SK-N-SH (cell line): ENCODE measurements at regions not wholly inside any gene's neighbourhood (a gene's known extent, or its start where the extent isn't known, plus 50 kb on each side); places are given as distances from the start of the nearest gene placed in this dataset.

Experiments
- CTCF ChIP-seq: fragments of 200-600 bp; sonication (generic); IDR thresholded peaks from 2 replicates; pipeline ENCODE4 v1.6.1; 2017; ENCODE audit warnings: antibody characterized with exemption, mild to moderate bottlenecking, moderate library complexity
- EZH2phosphoT487 ChIP-seq: fragments of 200-600 bp; sonication (generic); IDR thresholded peaks from 2 replicates; pipeline ENCODE4 v1.6.1; 2017; ENCODE audit warnings: low read depth, mixed run types, mild to moderate bottlenecking, antibody characterized with exemption, moderate library complexity, borderline replicate concordance
- JUND ChIP-seq: IDR thresholded peaks from 2 replicates; pipeline ENCODE4 v1.4.0; 2012
- NFIC ChIP-seq: IDR thresholded peaks from 2 replicates; pipeline ENCODE4 v1.4.0; 2012; ENCODE audit warnings: borderline replicate concordance
- RAD21 ChIP-seq: IDR thresholded peaks from 2 replicates; pipeline ENCODE4 v1.6.1; 2012; ENCODE audit warnings: mild to moderate bottlenecking, low read length
- TEAD4 ChIP-seq: IDR thresholded peaks from 2 replicates; pipeline ENCODE4 v1.4.0; 2012; ENCODE audit warnings: mild to moderate bottlenecking, borderline replicate concordance; ENCODE audit not compliant: insufficient read depth
- TF ChIP-seq, protein P1 (sequence below): fragments of 150-350 bp; IDR thresholded peaks from 2 replicates; pipeline ENCODE4 v1.6.1; 2017; ENCODE audit warnings: antibody characterized with exemption, low read length, low read depth, borderline replicate concordance
- TF ChIP-seq, protein P2 (sequence below): IDR thresholded peaks from 2 replicates; pipeline ENCODE4 v1.4.0; 2012; ENCODE audit warnings: low read depth

GRCh38 chr7:21336743-21337142 is 91.1 kb upstream of the SP4 start:
- TF ChIP-seq RAD21 (no peak), EZH2phosphoT487 (no peak), JUND (no peak), CTCF (no peak), TEAD4 (no peak), NFIC (no peak)
- TF ChIP-seq, protein P1, sequence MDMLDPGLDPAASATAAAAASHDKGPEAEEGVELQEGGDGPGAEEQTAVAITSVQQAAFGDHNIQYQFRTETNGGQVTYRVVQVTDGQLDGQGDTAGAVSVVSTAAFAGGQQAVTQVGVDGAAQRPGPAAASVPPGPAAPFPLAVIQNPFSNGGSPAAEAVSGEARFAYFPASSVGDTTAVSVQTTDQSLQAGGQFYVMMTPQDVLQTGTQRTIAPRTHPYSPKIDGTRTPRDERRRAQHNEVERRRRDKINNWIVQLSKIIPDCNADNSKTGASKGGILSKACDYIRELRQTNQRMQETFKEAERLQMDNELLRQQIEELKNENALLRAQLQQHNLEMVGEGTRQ, result no peak
- TF ChIP-seq, protein P2, sequence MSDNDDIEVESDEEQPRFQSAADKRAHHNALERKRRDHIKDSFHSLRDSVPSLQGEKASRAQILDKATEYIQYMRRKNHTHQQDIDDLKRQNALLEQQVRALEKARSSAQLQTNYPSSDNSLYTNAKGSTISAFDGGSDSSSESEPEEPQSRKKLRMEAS, result no peak
